ENCODE measurements at regions not wholly inside any gene's neighbourhood (a gene's known extent, or its start where the extent isn't known, plus 50 kb on each side); places are given as distances from the start of the nearest gene placed in this dataset.

- DNase-seq (ENCODE audit: low read depth in 2 of 2): no peak
Measured at GRCh38 chr3:177512945-177513814, 315.9 kb upstream of the TBL1XR1 start.

- DNase-seq (ENCODE audit: low read depth in 2 of 2): no peak
Measured at GRCh38 chr3:177513815-177514610, 316.7 kb upstream of the TBL1XR1 start.

GRCh38 chr3:177514611-177515499 is 317.6 kb upstream of the TBL1XR1 start:
- no peak for DNase-seq (ENCODE audit: low read depth in 2 of 2)

GRCh38 chr3:177515786-177516157 is 318.5 kb upstream of the TBL1XR1 start:
- DNase-seq (ENCODE audit: low read depth in 2 of 2): no peak

GRCh38 chr3:177516158-177517011 is 319.1 kb upstream of the TBL1XR1 start:
- no peak for DNase-seq (ENCODE audit: low read depth in 2 of 2)

- no peak for DNase-seq (ENCODE audit: low read depth in 2 of 2)
Measured at GRCh38 chr3:177517906-177518305, 320.6 kb upstream of the TBL1XR1 start.

- no peak for DNase-seq (ENCODE audit: low read depth in 2 of 2)
Measured at GRCh38 chr3:177519588-177519987, 322.3 kb upstream of the TBL1XR1 start.

GRCh38 chr3:177521305-177521704 is 324.0 kb upstream of the TBL1XR1 start:
- DNase-seq (ENCODE audit: low read depth in 2 of 2): no peak

- DNase-seq (ENCODE audit: low read depth in 2 of 2): no peak
Measured at GRCh38 chr3:177522051-177522450, 324.8 kb upstream of the TBL1XR1 start.

- no peak for DNase-seq (ENCODE audit: low read depth in 2 of 2)
Measured at GRCh38 chr3:177523067-177523675, 325.9 kb upstream of the TBL1XR1 start.

- no peak for DNase-seq (ENCODE audit: low read depth in 2 of 2)
Measured at GRCh38 chr3:177523872-177524438, 326.7 kb upstream of the TBL1XR1 start.

- DNase-seq (ENCODE audit: low read depth in 2 of 2): no peak
Measured at GRCh38 chr3:177524742-177525141, 327.5 kb upstream of the TBL1XR1 start.

- DNase-seq (ENCODE audit: low read depth in 2 of 2): no peak
Measured at GRCh38 chr3:177525414-177525813, 328.1 kb upstream of the TBL1XR1 start.

- DNase-seq (ENCODE audit: low read depth in 2 of 2): no peak
Measured at GRCh38 chr3:177525987-177526712, 328.9 kb upstream of the TBL1XR1 start.

GRCh38 chr3:177527182-177527581 is 329.9 kb upstream of the TBL1XR1 start:
- no peak for DNase-seq (ENCODE audit: low read depth in 2 of 2)

GRCh38 chr3:177528306-177529070 is 331.2 kb upstream of the TBL1XR1 start:
- DNase-seq (ENCODE audit: low read depth in 2 of 2): no peak

- no peak for DNase-seq (ENCODE audit: low read depth in 2 of 2)
Measured at GRCh38 chr3:177529071-177529550, 331.8 kb upstream of the TBL1XR1 start.

- DNase-seq (ENCODE audit: low read depth in 2 of 2): no peak
Measured at GRCh38 chr3:177529716-177530335, 332.5 kb upstream of the TBL1XR1 start.

Data from activated CD4-positive, alpha-beta T cell treated with anti-CD3 and anti-CD28 coated beads for 24 hours (primary cell).